Cardiac muscle cell (in vitro differentiated cells and primary cell): ENCODE measurements at regions not wholly inside any gene's neighbourhood (a gene's known extent, or its start where the extent isn't known, plus 50 kb on each side); places are given as distances from the start of the nearest gene placed in this dataset.

Experiments used
- DNase-seq, 2 donors: peaks; one replicate each; pipeline versions ENCODE4 v3.0.0 to v3.0.0-alpha.2; 2010 to 2017; ENCODE audit warnings: low read depth in 1 of 2, low spot score in 1 of 2
- H3K27ac ChIP-seq: fragments of 200-600 bp; sonication (generic); 2 replicates; pipeline ENCODE4 v1.5.1; 2016
- H3K27me3 ChIP-seq: fragments of 200-600 bp; sonication (generic); 2 replicates; pipeline ENCODE4 v1.6.0; 2016; ENCODE audit warnings: control low read depth
- H3K36me3 ChIP-seq: fragments of 200-600 bp; sonication (generic); 2 replicates; pipeline ENCODE4 v1.5.1; 2016; ENCODE audit warnings: control low read depth
- H3K4me1 ChIP-seq: fragments of 200-600 bp; sonication (generic); 2 replicates; pipeline ENCODE4 v1.8.1; 2017; ENCODE audit warnings: low read depth, mild to moderate bottlenecking, mixed run types
- H3K4me3 ChIP-seq: fragments of 200-600 bp; sonication (generic); 2 replicates; pipeline ENCODE4 v1.5.1; 2016; ENCODE audit warnings: mild to moderate bottlenecking
- H3K9me3 ChIP-seq: fragments of 200-600 bp; sonication (generic); 2 replicates; pipeline ENCODE4 v1.5.1; 2017; ENCODE audit warnings: low read depth, mild to moderate bottlenecking, control low read depth
- CTCF ChIP-seq: IDR thresholded peaks from 2 replicates; pipeline ENCODE4 v1.5.1; 2012; ENCODE audit warnings: low read depth, mild to moderate bottlenecking, low read length

GRCh38 chr20:59386809-59387208 lies 86.4 kb downstream of the EDN3 start:
- Histone ChIP-seq H3K27ac (no peak overlapping the region), H3K9me3 (no peaks in the 10 kb centered on the region), H3K4me1 (no peaks in the 10 kb centered on the region), H3K36me3 (no peaks in the 10 kb centered on the region), H3K4me3 (no peak overlapping the region), H3K27me3 (peaks cover 8% of the 10 kb centered on the region)
- TF ChIP-seq CTCF, result no peak
- no peak for DNase-seq

- Histone ChIP-seq H3K9me3 (no peaks in the 10 kb centered on the region), H3K36me3 (no peaks in the 10 kb centered on the region), H3K27ac (no peak overlapping the region), H3K27me3 (no peaks in the 10 kb centered on the region), H3K4me1 (no peaks in the 10 kb centered on the region), H3K4me3 (no peak overlapping the region)
- TF ChIP-seq CTCF, result no peak
- DNase-seq, result no peak
Measured at GRCh38 chr20:59387891-59388290, 87.5 kb downstream of the EDN3 start.

DNA sequence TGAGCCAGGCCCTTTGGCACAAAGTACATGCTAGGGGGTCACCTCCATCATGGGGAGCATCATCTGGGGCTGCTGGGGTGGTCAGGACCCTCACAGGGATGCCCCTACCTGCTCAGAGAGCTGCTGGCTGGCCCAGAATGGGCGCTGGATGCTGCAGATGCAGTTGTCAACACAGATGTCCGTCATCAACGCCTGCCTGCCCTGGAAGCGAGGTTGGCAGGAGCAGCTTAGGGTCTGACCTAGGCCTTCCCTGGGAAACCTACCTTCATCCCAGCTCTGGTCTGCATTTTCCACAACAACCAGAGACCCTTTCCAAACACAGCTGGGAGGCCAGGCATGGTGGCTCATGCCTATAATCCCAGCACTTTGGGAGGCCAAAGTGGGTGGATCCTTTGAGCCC lies 88.0 kb downstream of the EDN3 start:
- H3K4me3 ChIP-seq, result no peak overlapping the region
- no peaks in the 10 kb centered on the region for H3K4me1 ChIP-seq
- no peak for TF ChIP-seq CTCF
- no peaks in the 10 kb centered on the region for H3K27me3 ChIP-seq
- H3K27ac ChIP-seq, result no peak overlapping the region
- DNase-seq, result no peak
- no peaks in the 10 kb centered on the region for H3K9me3 ChIP-seq
- no peaks in the 10 kb centered on the region for H3K36me3 ChIP-seq

- H3K27me3 ChIP-seq, result no peaks in the 10 kb centered on the region
- no peak overlapping the region for H3K27ac ChIP-seq
- no peak for TF ChIP-seq CTCF
- H3K9me3 ChIP-seq, result no peaks in the 10 kb centered on the region
- H3K36me3 ChIP-seq, result no peaks in the 10 kb centered on the region
- H3K4me1 ChIP-seq, result no peaks in the 10 kb centered on the region
- no peak overlapping the region for H3K4me3 ChIP-seq
- DNase-seq, result no peak
Measured at GRCh38 chr20:59390437-59390836, 90.0 kb downstream of the EDN3 start.

GRCh38 chr20:59391975-59392374 lies 91.6 kb downstream of the EDN3 start:
- Histone ChIP-seq H3K9me3 (no peaks in the 10 kb centered on the region), H3K36me3 (no peaks in the 10 kb centered on the region), H3K27ac (no peak overlapping the region), H3K27me3 (no peaks in the 10 kb centered on the region), H3K4me1 (no peaks in the 10 kb centered on the region), H3K4me3 (no peak overlapping the region)
- no peak for DNase-seq
- no peak for TF ChIP-seq CTCF

DNA sequence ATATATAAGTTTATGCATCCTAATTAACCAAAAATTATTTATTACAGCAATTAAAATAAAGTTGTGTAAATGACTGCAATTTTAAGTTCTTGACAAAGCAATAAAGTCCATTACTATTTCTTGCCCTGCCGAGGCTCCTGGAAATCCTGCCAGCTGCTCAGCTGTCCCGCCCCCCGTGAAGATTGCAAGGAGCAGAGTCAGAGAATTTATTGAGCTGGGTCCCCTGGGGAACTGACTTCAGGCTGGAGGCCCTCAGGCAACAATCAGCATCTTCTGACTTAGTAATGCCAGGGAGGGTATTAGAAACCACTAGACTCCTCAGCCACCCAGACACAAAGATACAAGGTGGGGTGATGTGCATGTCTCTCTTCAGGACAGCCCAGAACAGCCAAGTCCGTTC lies 92.3 kb downstream of the EDN3 start:
- TF ChIP-seq CTCF, result no peak
- Histone ChIP-seq H3K9me3 (no peaks in the 10 kb centered on the region), H3K36me3 (no peaks in the 10 kb centered on the region), H3K27ac (no peak overlapping the region), H3K4me1 (no peaks in the 10 kb centered on the region), H3K4me3 (no peak overlapping the region), H3K27me3 (no peaks in the 10 kb centered on the region)
- DNase-seq, result no peak
